ENCODE measurements at regions not wholly inside any gene's neighbourhood (a gene's known extent, or its start where the extent isn't known, plus 50 kb on each side); places are given as distances from the start of the nearest gene placed in this dataset.

DNA sequence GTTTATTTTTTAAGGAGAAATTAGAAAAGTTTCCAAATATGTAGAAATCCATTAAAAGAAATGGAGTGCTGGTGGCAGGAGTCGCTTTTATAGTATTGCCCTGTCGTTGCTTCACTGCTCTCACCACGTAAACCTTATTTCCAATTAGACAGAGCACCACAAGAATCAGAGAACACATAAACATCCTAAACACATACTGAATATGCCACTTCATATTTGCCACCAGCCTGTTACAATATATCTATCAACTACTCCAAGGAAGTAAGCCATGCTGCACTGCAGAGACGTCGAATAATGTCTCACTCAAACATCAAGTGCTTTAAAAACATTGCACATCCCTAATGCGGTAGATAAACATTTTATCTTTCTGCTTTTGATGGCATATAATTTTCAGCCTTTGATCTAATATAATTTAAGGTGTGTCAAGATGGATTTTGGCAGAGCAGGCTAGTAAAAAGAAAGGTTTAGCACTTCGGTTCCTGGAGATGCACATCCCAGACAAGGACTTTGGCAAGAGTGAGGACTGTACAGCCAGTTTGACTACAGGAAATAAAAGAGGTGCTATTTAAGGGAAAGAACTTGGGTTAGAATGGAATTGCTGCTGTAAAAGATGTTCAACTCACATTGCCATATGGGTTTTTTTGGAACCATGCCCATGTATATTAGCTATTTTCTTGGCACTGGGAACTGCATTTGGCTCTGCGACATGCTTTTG lies 932.3 kb downstream of the EFNB2 start:
- H2BK12ac ChIP-seq (ENCODE audit: low read depth, low read length), result no peak overlapping the region
- H4K20me1 ChIP-seq (replicated peaks in 1 of 2; ENCODE audit: control insufficient read depth in 1 of 2, insufficient read depth in 2 of 2, low read length in 2 of 2), result no peaks in the 10 kb centered on the region
- no peak overlapping the region for H3K14ac ChIP-seq (ENCODE audit: insufficient read length)
- TF ChIP-seq TBP (IDR thresholded peaks at IDR 0.05; ENCODE audit: low read depth, low read length) (no peak), EP300 (IDR thresholded peaks at IDR 0.05; ENCODE audit: borderline replicate concordance in 1 of 2, low read depth in 2 of 2, low read length in 2 of 2) (no peak), SP4 (IDR thresholded peaks at IDR 0.05; ENCODE audit: low read length) (no peak), SP2 (IDR thresholded peaks at IDR 0.05; ENCODE audit: low read length) (no peak), USF2 (IDR thresholded peaks at IDR 0.05; ENCODE audit: low read length) (no peak), POLR2AphosphoS5 (IDR thresholded peaks at IDR 0.05; ENCODE audit: low read depth, low read length) (no peak), YY1 (IDR thresholded peaks at IDR 0.05; ENCODE audit: low read depth, low read length) (no peak), EGR1 (IDR thresholded peaks at IDR 0.05; ENCODE audit: borderline replicate concordance, low read depth, low read length) (no peak), ZNF274 (IDR thresholded peaks at IDR 0.05; ENCODE audit: borderline replicate concordance, extremely low read depth, low read length) (no peak), SIX5 (IDR thresholded peaks at IDR 0.05; ENCODE audit: low read depth, low read length) (no peak)
- TF ChIP-seq, protein P1, sequence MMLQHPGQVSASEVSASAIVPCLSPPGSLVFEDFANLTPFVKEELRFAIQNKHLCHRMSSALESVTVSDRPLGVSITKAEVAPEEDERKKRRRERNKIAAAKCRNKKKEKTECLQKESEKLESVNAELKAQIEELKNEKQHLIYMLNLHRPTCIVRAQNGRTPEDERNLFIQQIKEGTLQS (IDR thresholded peaks at IDR 0.05; ENCODE audit: insufficient read depth, low read depth, low read length), result no peak
- H4K91ac ChIP-seq (replicated peaks; ENCODE audit: insufficient read length, low read length), result no peak overlapping the region
- H3K18ac ChIP-seq (ENCODE audit: extremely low read depth, low read length), result no peak overlapping the region
- H2AK5ac ChIP-seq (ENCODE audit: low read depth, low read length), result no peak overlapping the region
- H4K8ac ChIP-seq (ENCODE audit: extremely low read depth, insufficient read depth, low read length), result no peak overlapping the region
- H2AFZ ChIP-seq (ENCODE audit: low read length), result no peak overlapping the region
- FAIRE-seq, result no peak
- no peaks in the 10 kb centered on the region for H3K27me3 ChIP-seq (replicated peaks in 1 of 4; ENCODE audit: control insufficient read depth in 3 of 4, extremely low read depth in 1 of 4, insufficient read depth in 3 of 4, low read length in 3 of 4)
- no peaks in the 10 kb centered on the region for H3K79me2 ChIP-seq (ENCODE audit: control insufficient read depth in 1 of 2, insufficient read depth in 2 of 2, low read length in 2 of 2)
- no peak for DNase-seq (ENCODE audit: low read depth in 1 of 2, low spot score in 2 of 2)
- H3K4me1 ChIP-seq (replicated peaks in 1 of 4; ENCODE audit: control insufficient read depth in 3 of 4, insufficient read depth in 4 of 4, low read length in 3 of 4), result no peaks in the 10 kb centered on the region
- no peak overlapping the region for H3K27ac ChIP-seq (ENCODE audit: low read depth, low read length)
- H3K4me2 ChIP-seq (ENCODE audit: insufficient read depth in 1 of 2, low read depth in 2 of 2, low read length in 2 of 2), result no peak overlapping the region
- H4K5ac ChIP-seq (ENCODE audit: insufficient read length, low read depth, low read length), result no peak overlapping the region
- ChIA-PET POLR2A (ENCODE audit: partially characterized antibody) (no interaction called here), CTCF (ENCODE audit: partially characterized antibody) (no interaction called here)
- no peaks in the 10 kb centered on the region for H3K79me1 ChIP-seq (ENCODE audit: low read depth, low read length)
- H2BK15ac ChIP-seq (ENCODE audit: low read length), result no peak overlapping the region
- no peak overlapping the region for H2BK5ac ChIP-seq (ENCODE audit: low read depth, low read length)
- no peak overlapping the region for H2BK120ac ChIP-seq (replicated peaks; ENCODE audit: low read depth, low read length)
- WGBS, 2 experiments (ENCODE audit: extremely low coverage in 1 of 2, insufficient coverage in 1 of 2, insufficient read length in 1 of 2, insufficient replicate concordance in 2 of 2, low coverage in 1 of 2, low lambda C conversion rate in 2 of 2, missing lambda C conversion rate in 1 of 2), result 94% methylated on average over 8 of the region's 8 CpGs; no CpG with 5 or more reads in 1 of the 2 experiments
- H3K23me2 ChIP-seq (ENCODE audit: low read depth, low read length), result no peaks in the 10 kb centered on the region
- H3K4me3 ChIP-seq (ENCODE audit: extremely low read depth in 1 of 4, insufficient read depth in 2 of 4, low read depth in 3 of 4, low read length in 4 of 4), result no peak overlapping the region
- H3K4ac ChIP-seq (replicated peaks; ENCODE audit: insufficient read length, low read depth, low read length), result no peak overlapping the region
- no peaks in the 10 kb centered on the region for H3K9me3 ChIP-seq (ENCODE audit: insufficient read depth in 2 of 2, low read depth in 1 of 2, low read length in 1 of 2)
- H2BK20ac ChIP-seq (ENCODE audit: low read length), result no peak overlapping the region
- no peak overlapping the region for H3K56ac ChIP-seq (replicated peaks; ENCODE audit: insufficient read length, low read depth, low read length)
- no peak overlapping the region for H3K23ac ChIP-seq (ENCODE audit: insufficient read length)
- H3K9ac ChIP-seq (replicated peaks in 1 of 4; ENCODE audit: extremely low read depth in 1 of 4, low read depth in 3 of 4, low read length in 3 of 4), result no peak overlapping the region
- no peaks in the 10 kb centered on the region for H3K36me3 ChIP-seq (ENCODE audit: control insufficient read depth in 2 of 4, insufficient read depth in 4 of 4, low read length in 3 of 4)
